TTC549 (cell line): ENCODE measurements at regions not wholly inside any gene's neighbourhood (a gene's known extent, or its start where the extent isn't known, plus 50 kb on each side); places are given as distances from the start of the nearest gene placed in this dataset.
"Not testable (repeated sequence)": the region's sequence is repeated elsewhere in the genome, so short reads cannot be mapped to it uniquely, and the experiment has no call there.

Experiments used
- FAIRE-seq: peaks from 2 replicates; lab custom pipeline; 2012; peaks lifted over from hg19 to GRCh38; lab: Jason Lieb, UNC

- no peak for FAIRE-seq
Observed at GRCh38 chr6:9398767-9399373, 963.5 kb upstream of the SLC35B3 start.

GRCh38 chr6:9398071-9398766 lies 962.9 kb upstream of the SLC35B3 start:
- no peak for FAIRE-seq

GRCh38 chr6:9388596-9388995 lies 953.3 kb upstream of the SLC35B3 start:
- FAIRE-seq: no peak

- no peak for FAIRE-seq
Observed at GRCh38 chr6:9380568-9380967, 945.2 kb upstream of the SLC35B3 start.

- no peak for FAIRE-seq
Observed at GRCh38 chr6:9373308-9373707, 938.0 kb upstream of the SLC35B3 start.

GRCh38 chr6:9370480-9370879 lies 935.1 kb upstream of the SLC35B3 start:
- FAIRE-seq: no peak

GRCh38 chr6:9365378-9365777 lies 930.0 kb upstream of the SLC35B3 start:
- no peak for FAIRE-seq

GRCh38 chr6:9361749-9362148 lies 926.4 kb upstream of the SLC35B3 start:
- FAIRE-seq: no peak

- no peak for FAIRE-seq
Observed at GRCh38 chr6:9360881-9361280, 925.5 kb upstream of the SLC35B3 start.

GRCh38 chr6:9347608-9348007 lies 912.3 kb upstream of the SLC35B3 start:
- no peak for FAIRE-seq

- FAIRE-seq: no peak
Observed at GRCh38 chr6:9346923-9347322, 911.6 kb upstream of the SLC35B3 start.

- no peak for FAIRE-seq
Observed at GRCh38 chr6:9335431-9335830, 900.1 kb upstream of the SLC35B3 start.

GRCh38 chr6:9334979-9335378 lies 899.6 kb upstream of the SLC35B3 start:
- FAIRE-seq: no peak

- no peak for FAIRE-seq
Observed at GRCh38 chr6:9332241-9332780, 897.0 kb upstream of the SLC35B3 start.

GRCh38 chr6:9316831-9317230 lies 881.5 kb upstream of the SLC35B3 start:
- FAIRE-seq: no peak

GRCh38 chr6:9315966-9316650 lies 880.8 kb upstream of the SLC35B3 start:
- no peak for FAIRE-seq

GRCh38 chr6:9308284-9308683 lies 872.9 kb upstream of the SLC35B3 start:
- FAIRE-seq: no peak

GRCh38 chr6:9307786-9308185 lies 872.4 kb upstream of the SLC35B3 start:
- no peak for FAIRE-seq

- no peak for FAIRE-seq
Observed at GRCh38 chr6:9307187-9307586, 871.8 kb upstream of the SLC35B3 start.

- FAIRE-seq: no peak
Observed at GRCh38 chr6:9295644-9296043, 860.3 kb upstream of the SLC35B3 start.

- no peak for FAIRE-seq
Observed at GRCh38 chr6:9292975-9293374, 857.6 kb upstream of the SLC35B3 start.

- not testable (repeated sequence) for FAIRE-seq
Observed at GRCh38 chr6:9290342-9290741, 855.0 kb upstream of the SLC35B3 start.

- FAIRE-seq: no peak
Observed at GRCh38 chr6:9272671-9273070, 837.3 kb upstream of the SLC35B3 start.
